ENCODE measurements at regions not wholly inside any gene's neighbourhood (a gene's known extent, or its start where the extent isn't known, plus 50 kb on each side); places are given as distances from the start of the nearest gene placed in this dataset.

DNA sequence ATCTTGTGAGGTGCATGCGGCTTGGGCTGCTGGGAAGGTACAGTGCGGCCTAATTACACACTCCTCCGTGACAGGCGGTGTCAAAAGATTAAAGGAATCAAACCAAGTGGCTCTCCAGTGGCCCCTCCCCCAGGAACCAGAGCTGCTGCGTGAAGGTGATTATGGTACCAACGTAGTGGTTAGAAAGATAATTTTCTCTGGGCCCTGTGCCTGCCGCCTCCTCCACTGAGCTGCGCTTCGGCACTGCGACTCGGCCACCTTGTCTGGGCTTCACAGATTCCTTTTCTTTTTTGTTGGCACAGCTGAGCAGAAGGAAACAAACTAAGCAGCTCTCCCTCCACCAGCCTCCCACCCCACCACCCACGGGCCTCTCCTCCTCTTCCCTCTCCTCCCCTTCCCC is 113.2 kb upstream of the SDK2 start:
- TF ChIP-seq, protein P1, sequence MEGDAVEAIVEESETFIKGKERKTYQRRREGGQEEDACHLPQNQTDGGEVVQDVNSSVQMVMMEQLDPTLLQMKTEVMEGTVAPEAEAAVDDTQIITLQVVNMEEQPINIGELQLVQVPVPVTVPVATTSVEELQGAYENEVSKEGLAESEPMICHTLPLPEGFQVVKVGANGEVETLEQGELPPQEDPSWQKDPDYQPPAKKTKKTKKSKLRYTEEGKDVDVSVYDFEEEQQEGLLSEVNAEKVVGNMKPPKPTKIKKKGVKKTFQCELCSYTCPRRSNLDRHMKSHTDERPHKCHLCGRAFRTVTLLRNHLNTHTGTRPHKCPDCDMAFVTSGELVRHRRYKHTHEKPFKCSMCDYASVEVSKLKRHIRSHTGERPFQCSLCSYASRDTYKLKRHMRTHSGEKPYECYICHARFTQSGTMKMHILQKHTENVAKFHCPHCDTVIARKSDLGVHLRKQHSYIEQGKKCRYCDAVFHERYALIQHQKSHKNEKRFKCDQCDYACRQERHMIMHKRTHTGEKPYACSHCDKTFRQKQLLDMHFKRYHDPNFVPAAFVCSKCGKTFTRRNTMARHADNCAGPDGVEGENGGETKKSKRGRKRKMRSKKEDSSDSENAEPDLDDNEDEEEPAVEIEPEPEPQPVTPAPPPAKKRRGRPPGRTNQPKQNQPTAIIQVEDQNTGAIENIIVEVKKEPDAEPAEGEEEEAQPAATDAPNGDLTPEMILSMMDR (IDR thresholded peaks at IDR 0.05; ENCODE audit: low read length): no peak
- TF ChIP-seq EZH2phosphoT487 (IDR thresholded peaks at IDR 0.05; ENCODE audit: low read length) (no peak), EZH2 (optimal IDR thresholded peaks at IDR 0.05; ENCODE audit: low read depth, low read length) (no peak)

Data from MM.1S (cell line).